Naive B cell (primary cell): ENCODE measurements at regions not wholly inside any gene's neighbourhood (a gene's known extent, or its start where the extent isn't known, plus 50 kb on each side); places are given as distances from the start of the nearest gene placed in this dataset.
"Not testable (repeated sequence)": the region's sequence is repeated elsewhere in the genome, so short reads cannot be mapped to it uniquely, and the experiment has no call there.

ENCODE experiments used
- ATAC-seq, 2 donors: fragments of 150-1000 bp; cut with Tn5 transposase; 2 replicates each; pipeline ENCODE4 v1.10.0; 2021; ENCODE audit warnings: low read depth in 2 of 2, mild to moderate bottlenecking in 2 of 2, moderate library complexity in 2 of 2
- DNase-seq: peaks from one replicate; pipeline ENCODE4 v3.0.0; 2022
- H3K27ac Mint-ChIP-seq, 6 donors: one replicate each; pipeline ENCODE4 v1.8.0; 2020 to 2022; ENCODE audit warnings: mild to moderate bottlenecking in 6 of 6, mixed read lengths in 6 of 6, moderate library complexity in 5 of 6, inconsistent platforms in 2 of 6
- H3K27me3 Mint-ChIP-seq, 3 donors: one replicate each; pipeline ENCODE4 v1.8.0; 2021 to 2022; ENCODE audit warnings: mixed read lengths in 3 of 3, mild to moderate bottlenecking in 1 of 3
- H3K36me3 Mint-ChIP-seq, 2 donors: one replicate each; pipeline ENCODE4 v1.8.0; 2020 to 2022; ENCODE audit warnings: mixed read lengths in 2 of 2, inconsistent platforms in 1 of 2, mild to moderate bottlenecking in 1 of 2
- H3K4me1 Mint-ChIP-seq, 3 donors: one replicate each; pipeline ENCODE4 v1.8.0; 2020 to 2022; ENCODE audit warnings: mixed read lengths in 3 of 3, inconsistent platforms in 1 of 3, mild to moderate bottlenecking in 1 of 3, moderate library complexity in 1 of 3
- H3K4me3 Mint-ChIP-seq, 8 donors: one replicate each; pipeline ENCODE4 v1.8.0; 2020 to 2022; ENCODE audit warnings: mild to moderate bottlenecking in 8 of 8, mixed read lengths in 8 of 8, moderate library complexity in 8 of 8, inconsistent platforms in 2 of 8
- H3K9me3 Mint-ChIP-seq, 7 donors: one replicate each; pipeline ENCODE4 v1.8.0; 2020 to 2022; ENCODE audit warnings: mixed read lengths in 7 of 7, mild to moderate bottlenecking in 5 of 7, inconsistent platforms in 2 of 7, moderate library complexity in 1 of 7

GRCh38 chr14:85878874-85879273 is 348.9 kb downstream of the FLRT2 start:
- no peak overlapping the region for H3K27ac Mint-ChIP-seq
- no peaks in the 10 kb centered on the region for H3K36me3 Mint-ChIP-seq
- peaks cover 0 to 4% (median 0%) of the 10 kb centered on the region in 7 donors for H3K9me3 Mint-ChIP-seq
- no peaks in the 10 kb centered on the region for H3K4me1 Mint-ChIP-seq
- DNase-seq (no peak), ATAC-seq (no peak)
- H3K27me3 Mint-ChIP-seq = no peaks in the 10 kb centered on the region
- no peak overlapping the region for H3K4me3 Mint-ChIP-seq

GRCh38 chr14:85873006-85873405 is 343.1 kb downstream of the FLRT2 start:
- Mint-ChIP-seq H3K27me3 (no peaks in the 10 kb centered on the region), H3K4me1 (no peaks in the 10 kb centered on the region), H3K4me3 (no peak overlapping the region), H3K9me3 (peaks cover 0 to 4% (median 0%) of the 10 kb centered on the region in 7 donors), H3K36me3 (no peaks in the 10 kb centered on the region), H3K27ac (no peak overlapping the region)
- ATAC-seq (no peak), DNase-seq (no peak)

DNA sequence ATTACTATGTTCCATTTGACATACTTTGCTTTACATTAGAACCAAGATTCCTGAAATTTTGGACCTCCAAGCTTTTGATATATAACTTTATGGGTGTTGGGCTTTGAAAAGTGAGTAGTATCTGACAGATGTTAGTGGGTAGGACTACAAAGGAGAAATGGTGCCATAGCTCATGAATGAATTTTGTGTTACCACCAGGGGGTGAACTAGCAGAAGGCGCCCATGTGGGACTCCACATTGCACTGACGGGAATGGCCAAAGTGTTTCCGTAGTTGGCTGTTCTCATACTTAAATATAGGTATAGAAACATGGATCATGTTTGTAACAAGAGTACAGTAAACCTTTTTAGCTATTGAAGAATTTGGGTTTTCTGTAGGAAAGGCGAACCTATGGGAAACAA is 337.5 kb downstream of the FLRT2 start:
- ATAC-seq (no peak), DNase-seq (no peak)
- H3K27me3 Mint-ChIP-seq = no peaks in the 10 kb centered on the region
- no peak overlapping the region for H3K27ac Mint-ChIP-seq
- H3K9me3 Mint-ChIP-seq = peaks cover 0 to 3% (median 0%) of the 10 kb centered on the region in 7 donors
- no peaks in the 10 kb centered on the region for H3K4me1 Mint-ChIP-seq
- no peak overlapping the region for H3K4me3 Mint-ChIP-seq
- H3K36me3 Mint-ChIP-seq = no peaks in the 10 kb centered on the region

DNA sequence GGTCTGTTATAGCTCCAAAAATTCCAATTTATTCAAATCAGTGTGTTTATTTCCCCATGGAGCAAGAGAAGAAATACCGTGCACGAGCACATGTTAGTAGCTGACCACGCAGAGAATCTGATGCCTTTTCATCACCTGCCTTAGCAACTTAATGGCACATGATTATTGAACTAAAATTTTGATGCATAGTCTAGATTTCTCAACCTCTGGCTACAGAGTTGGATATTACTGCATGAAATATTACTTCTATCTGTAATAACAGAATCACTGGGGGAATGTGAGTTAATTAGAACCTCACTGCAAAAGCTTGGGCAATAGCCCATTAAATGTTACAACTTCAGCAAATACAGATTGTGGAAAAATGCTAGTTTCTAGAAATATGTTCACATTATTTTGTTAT is 335.8 kb downstream of the FLRT2 start:
- Mint-ChIP-seq H3K27me3 (no peaks in the 10 kb centered on the region), H3K9me3 (peaks cover 0 to 3% (median 0%) of the 10 kb centered on the region in 7 donors), H3K4me3 (no peak overlapping the region), H3K27ac (no peak overlapping the region), H3K36me3 (no peaks in the 10 kb centered on the region), H3K4me1 (no peaks in the 10 kb centered on the region)
- ATAC-seq (no peak), DNase-seq (no peak)

DNA sequence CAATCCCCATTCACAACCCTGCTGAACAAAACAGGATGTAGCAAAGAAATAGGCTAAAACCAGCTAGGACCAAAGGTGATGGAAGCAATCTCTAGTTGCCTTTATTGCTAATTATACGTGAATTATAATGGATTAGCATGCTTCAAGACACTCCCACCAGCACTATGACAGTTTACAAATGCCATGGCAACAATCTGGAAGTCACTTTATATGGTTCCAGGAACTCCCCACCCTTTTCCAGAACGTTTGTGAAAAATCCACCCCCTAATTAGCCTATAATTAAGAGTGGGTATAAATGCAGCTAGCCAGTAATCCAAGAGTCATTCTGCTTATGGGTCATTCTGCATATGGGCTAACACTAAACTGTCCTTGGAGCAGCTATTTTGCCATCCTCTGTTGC is 328.7 kb downstream of the FLRT2 start:
- H3K27me3 Mint-ChIP-seq = no peaks in the 10 kb centered on the region
- DNase-seq (no peak), ATAC-seq (no peak)
- H3K9me3 Mint-ChIP-seq = peaks cover 0 to 4% (median 0%) of the 10 kb centered on the region in 7 donors
- H3K27ac Mint-ChIP-seq = no peak overlapping the region
- no peaks in the 10 kb centered on the region for H3K36me3 Mint-ChIP-seq
- H3K4me3 Mint-ChIP-seq = no peak overlapping the region
- no peaks in the 10 kb centered on the region for H3K4me1 Mint-ChIP-seq

GRCh38 chr14:85856430-85856829 is 326.5 kb downstream of the FLRT2 start:
- DNase-seq (no peak), ATAC-seq (no peak)
- H3K4me3 Mint-ChIP-seq = no peak overlapping the region
- H3K27me3 Mint-ChIP-seq = no peaks in the 10 kb centered on the region
- H3K4me1 Mint-ChIP-seq = no peaks in the 10 kb centered on the region
- H3K9me3 Mint-ChIP-seq = peaks cover 0 to 4% (median 0%) of the 10 kb centered on the region in 7 donors
- H3K27ac Mint-ChIP-seq = no peak overlapping the region
- no peaks in the 10 kb centered on the region for H3K36me3 Mint-ChIP-seq

DNA sequence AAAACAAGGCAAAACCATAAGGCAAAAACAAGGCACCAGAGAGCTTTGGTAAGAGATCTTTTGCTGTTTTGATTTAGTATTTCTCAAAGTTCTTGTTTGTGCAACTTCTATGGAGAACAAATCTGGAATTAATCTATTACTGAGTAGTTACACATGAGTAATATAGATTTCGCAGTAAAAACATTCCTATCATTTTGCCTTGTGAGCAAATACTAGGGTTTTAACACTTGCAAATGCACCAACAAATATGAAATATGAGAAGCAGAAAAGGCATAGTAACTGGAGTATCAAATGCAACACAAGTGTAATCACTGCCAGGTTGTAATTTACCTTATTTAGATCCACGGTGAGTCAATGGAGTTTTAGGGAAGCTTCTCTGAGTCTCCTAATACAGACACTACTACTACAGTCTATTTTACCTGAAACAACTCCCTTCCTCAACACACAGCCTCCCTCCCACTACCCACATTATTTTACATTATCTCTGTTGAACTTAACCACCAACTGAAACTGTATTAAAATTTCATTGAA is 324.1 kb downstream of the FLRT2 start:
- no peaks in the 10 kb centered on the region for H3K4me1 Mint-ChIP-seq
- peak overlapping the region in 1 of 6 donors; percentile 12 for H3K27ac Mint-ChIP-seq
- H3K27me3 Mint-ChIP-seq = no peaks in the 10 kb centered on the region
- peaks cover 0 to 4% (median 0%) of the 10 kb centered on the region in 7 donors for H3K9me3 Mint-ChIP-seq
- ATAC-seq = no peak
- no peaks in the 10 kb centered on the region for H3K36me3 Mint-ChIP-seq
- DNase-seq = no peak
- no peak overlapping the region for H3K4me3 Mint-ChIP-seq

DNA sequence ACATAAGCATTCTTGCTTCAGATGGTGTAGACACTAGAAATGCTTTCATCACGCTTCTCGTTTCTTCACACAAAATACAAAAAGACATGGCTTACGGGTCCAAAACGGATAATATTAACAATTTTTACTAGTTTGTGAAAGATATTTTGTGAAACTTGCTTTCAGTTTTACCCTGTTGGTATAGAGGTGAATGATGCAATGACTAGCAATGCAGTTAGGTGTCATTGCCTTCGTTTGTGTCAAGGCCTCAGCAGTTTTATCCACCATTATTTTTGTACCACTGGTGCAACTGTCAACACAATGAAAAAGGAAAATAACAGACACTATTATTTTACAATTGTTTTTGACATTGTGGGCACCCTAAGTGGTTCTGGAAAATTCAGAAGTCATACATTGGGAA is 323.0 kb downstream of the FLRT2 start:
- no peak overlapping the region for H3K4me3 Mint-ChIP-seq
- DNase-seq (no peak), ATAC-seq (no peak)
- no peaks in the 10 kb centered on the region for H3K4me1 Mint-ChIP-seq
- H3K27ac Mint-ChIP-seq = no peak overlapping the region
- no peaks in the 10 kb centered on the region for H3K27me3 Mint-ChIP-seq
- H3K9me3 Mint-ChIP-seq = peaks cover 0 to 4% (median 0%) of the 10 kb centered on the region in 7 donors
- no peaks in the 10 kb centered on the region for H3K36me3 Mint-ChIP-seq

- H3K27ac Mint-ChIP-seq, H3K9me3 Mint-ChIP-seq, H3K36me3 Mint-ChIP-seq, H3K27me3 Mint-ChIP-seq, H3K4me1 Mint-ChIP-seq, DNase-seq, ATAC-seq, H3K4me3 Mint-ChIP-seq: not testable (repeated sequence)
Measured at GRCh38 chr14:85852123-85852522, 322.2 kb downstream of the FLRT2 start.

- H3K4me3 Mint-ChIP-seq, H3K27ac Mint-ChIP-seq, H3K36me3 Mint-ChIP-seq, H3K4me1 Mint-ChIP-seq, H3K27me3 Mint-ChIP-seq, H3K9me3 Mint-ChIP-seq, ATAC-seq, DNase-seq: not testable (repeated sequence)
Measured at GRCh38 chr14:85830549-85830948, 300.6 kb downstream of the FLRT2 start.

DNA sequence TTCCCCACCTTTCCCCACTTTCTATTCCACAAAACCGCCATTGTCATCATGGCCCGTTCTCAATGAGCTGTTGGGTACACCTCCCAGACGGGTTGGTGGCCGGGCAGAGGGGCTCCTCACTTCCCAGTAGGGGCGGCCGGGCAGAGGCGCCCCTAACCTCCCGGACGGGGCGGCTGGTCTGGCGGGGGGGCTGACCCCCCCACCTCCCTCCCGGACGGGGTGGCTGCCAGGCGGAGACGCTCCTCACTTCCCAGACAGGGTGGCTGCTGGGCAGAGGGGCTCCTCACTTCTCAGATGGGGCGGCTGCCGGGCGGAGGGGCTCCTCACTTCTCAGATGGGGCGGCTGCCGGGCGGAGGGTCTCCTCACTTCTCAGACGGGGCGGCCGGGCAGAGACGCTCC is 299.7 kb downstream of the FLRT2 start:
- DNase-seq, H3K9me3 Mint-ChIP-seq, H3K36me3 Mint-ChIP-seq, H3K27me3 Mint-ChIP-seq, ATAC-seq, H3K27ac Mint-ChIP-seq, H3K4me1 Mint-ChIP-seq, H3K4me3 Mint-ChIP-seq: not testable (repeated sequence)

- Mint-ChIP-seq H3K4me1 (no peaks in the 10 kb centered on the region), H3K9me3 (peaks cover 0 to 8% (median 2%) of the 10 kb centered on the region in 7 donors), H3K27ac (no peak overlapping the region), H3K4me3 (no peak overlapping the region), H3K36me3 (no peaks in the 10 kb centered on the region), H3K27me3 (peaks cover 0 to 3% (median 0%) of the 10 kb centered on the region in 3 donors)
- ATAC-seq (no peak), DNase-seq (no peak)
Measured at GRCh38 chr14:85824526-85824925, 294.6 kb downstream of the FLRT2 start.

DNA sequence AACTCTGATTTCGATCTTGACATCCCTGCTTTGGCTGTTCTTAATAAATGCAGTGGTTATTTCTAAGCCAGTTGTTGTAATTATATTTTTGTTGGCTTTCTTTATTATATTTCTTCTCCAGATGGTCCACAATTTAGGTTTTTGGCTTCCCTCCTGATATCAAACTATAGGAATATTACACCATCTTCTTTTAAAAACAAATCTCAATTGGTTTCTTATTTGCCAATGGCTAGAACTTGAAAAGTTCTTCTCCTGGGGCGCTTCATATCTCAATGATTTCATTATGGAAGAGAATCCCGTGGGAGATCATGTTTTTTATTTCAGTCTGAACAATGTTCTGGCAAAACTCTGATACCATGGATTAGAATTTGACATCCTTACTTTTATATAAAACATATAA is 292.3 kb downstream of the FLRT2 start:
- Mint-ChIP-seq H3K9me3 (peaks cover 0 to 8% (median 2%) of the 10 kb centered on the region in 7 donors), H3K27ac (no peak overlapping the region), H3K27me3 (peaks cover 0 to 3% (median 0%) of the 10 kb centered on the region in 3 donors), H3K4me1 (no peaks in the 10 kb centered on the region), H3K36me3 (no peaks in the 10 kb centered on the region), H3K4me3 (no peak overlapping the region)
- ATAC-seq = no peak
- DNase-seq = no peak

DNA sequence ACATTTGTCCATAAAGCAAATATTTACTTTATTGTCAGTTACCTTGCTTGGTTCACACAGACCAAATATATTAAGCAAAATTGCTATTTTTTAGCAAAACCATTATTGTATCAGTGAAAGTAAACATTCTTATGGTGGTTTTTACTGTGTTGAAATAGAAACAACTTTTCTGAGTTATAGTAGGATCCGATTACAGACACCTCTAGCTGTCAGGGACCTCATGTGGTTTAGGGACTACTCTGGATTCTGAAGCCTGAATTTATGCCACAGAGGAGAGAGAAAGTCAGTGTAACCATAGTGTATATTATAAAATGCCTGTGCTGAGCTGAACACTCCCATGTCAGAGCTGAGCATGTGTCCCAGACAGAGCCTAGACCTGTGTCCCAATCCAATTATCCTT is 287.5 kb downstream of the FLRT2 start:
- no peaks in the 10 kb centered on the region for H3K4me1 Mint-ChIP-seq
- peaks cover 0 to 8% (median 2%) of the 10 kb centered on the region in 7 donors for H3K9me3 Mint-ChIP-seq
- no peak for ATAC-seq
- no peaks in the 10 kb centered on the region for H3K36me3 Mint-ChIP-seq
- peaks cover 0 to 3% (median 0%) of the 10 kb centered on the region in 3 donors for H3K27me3 Mint-ChIP-seq
- no peak overlapping the region for H3K4me3 Mint-ChIP-seq
- DNase-seq = no peak
- H3K27ac Mint-ChIP-seq = no peak overlapping the region

GRCh38 chr14:85813040-85813439 is 283.1 kb downstream of the FLRT2 start:
- ATAC-seq (no peak), DNase-seq (no peak)
- Mint-ChIP-seq H3K27ac (no peak overlapping the region), H3K4me3 (no peak overlapping the region), H3K36me3 (no peaks in the 10 kb centered on the region), H3K4me1 (no peaks in the 10 kb centered on the region), H3K9me3 (no peaks in the 10 kb centered on the region), H3K27me3 (no peaks in the 10 kb centered on the region)
